ENCODE measurements at regions not wholly inside any gene's neighbourhood (a gene's known extent, or its start where the extent isn't known, plus 50 kb on each side); places are given as distances from the start of the nearest gene placed in this dataset.

DNA sequence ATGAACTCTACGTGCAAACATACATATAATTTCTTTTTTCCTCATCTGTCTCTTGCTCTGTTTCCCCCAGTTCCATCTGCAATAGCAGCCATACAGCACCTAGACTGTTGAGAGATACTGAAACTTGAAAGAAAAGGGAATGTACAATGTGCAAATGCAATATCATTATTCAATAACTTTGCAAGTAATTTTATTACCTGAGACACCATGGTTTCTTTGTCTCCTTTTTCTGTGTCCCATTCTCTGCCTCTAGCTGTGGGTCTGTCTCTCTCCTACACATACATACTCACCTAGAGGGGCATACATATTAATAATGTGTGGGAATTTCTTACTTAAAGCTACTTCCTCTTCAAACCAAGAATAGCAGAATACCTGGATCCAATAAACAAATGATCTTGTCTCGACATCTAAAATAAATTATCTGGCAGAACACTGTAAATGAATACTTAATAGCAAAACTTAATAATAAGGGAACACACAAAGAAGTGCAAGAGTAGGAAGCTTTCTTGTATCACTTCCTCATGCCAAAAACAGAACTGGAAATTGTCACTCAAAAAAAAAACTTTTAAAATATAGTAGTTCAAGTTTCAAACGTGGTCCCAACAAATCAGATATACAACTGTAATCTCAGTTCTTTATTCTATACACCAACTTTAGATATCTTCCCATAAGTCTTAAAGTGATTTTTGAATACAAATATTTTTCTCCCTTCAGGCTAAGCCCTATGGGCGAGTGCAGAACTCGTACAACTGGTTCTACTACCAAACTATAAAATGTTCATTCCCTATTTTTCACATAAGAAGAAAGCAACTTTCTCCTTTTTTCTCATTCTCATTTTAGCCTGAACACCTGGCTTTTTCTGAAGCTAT, 194.6 kb downstream of the NRIP1 start:
- DNase-seq (ENCODE audit: low read depth in 2 of 2), result no peak

DNA sequence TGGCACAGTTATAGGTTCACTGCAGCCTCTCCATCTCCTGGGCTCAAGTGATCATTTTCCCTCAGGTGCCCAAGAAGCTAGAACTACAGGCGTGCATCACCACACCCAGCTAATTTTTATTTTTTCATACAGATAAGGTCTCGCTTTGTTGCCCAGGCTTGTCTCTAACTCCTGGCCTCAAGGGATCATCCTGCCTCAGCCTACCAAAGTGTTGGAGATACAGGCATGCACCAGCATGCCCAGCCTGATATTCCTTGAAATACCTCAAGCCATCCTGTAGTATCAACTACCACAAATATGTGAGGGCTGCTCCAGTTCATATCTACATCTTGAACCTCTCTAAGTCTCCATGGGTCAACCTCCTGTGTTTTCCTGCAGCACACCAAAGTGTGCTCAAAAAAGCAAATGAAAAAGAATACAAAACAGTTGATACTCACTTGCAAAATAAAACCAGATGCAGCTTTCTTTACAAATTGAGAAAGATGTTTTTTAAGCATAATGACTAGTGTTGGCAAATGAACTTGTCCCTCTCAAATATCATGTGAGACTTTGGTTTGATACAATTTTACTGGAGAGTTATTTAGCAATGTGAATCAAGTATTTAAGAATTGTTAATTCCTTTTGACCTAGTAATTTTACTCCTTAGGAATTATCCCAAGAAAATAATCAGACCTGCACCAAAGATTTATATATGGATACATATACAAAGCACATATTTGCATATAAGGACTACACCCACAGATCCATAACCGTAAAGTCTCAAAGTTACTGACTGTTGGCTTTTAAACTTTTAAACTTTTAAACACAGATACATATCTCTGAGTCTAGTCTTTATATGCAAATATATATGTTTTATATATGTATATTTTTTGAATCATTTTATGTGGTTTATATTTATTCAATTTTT, 197.7 kb downstream of the NRIP1 start:
- DNase-seq (ENCODE audit: low read depth in 2 of 2), result no peak

DNA sequence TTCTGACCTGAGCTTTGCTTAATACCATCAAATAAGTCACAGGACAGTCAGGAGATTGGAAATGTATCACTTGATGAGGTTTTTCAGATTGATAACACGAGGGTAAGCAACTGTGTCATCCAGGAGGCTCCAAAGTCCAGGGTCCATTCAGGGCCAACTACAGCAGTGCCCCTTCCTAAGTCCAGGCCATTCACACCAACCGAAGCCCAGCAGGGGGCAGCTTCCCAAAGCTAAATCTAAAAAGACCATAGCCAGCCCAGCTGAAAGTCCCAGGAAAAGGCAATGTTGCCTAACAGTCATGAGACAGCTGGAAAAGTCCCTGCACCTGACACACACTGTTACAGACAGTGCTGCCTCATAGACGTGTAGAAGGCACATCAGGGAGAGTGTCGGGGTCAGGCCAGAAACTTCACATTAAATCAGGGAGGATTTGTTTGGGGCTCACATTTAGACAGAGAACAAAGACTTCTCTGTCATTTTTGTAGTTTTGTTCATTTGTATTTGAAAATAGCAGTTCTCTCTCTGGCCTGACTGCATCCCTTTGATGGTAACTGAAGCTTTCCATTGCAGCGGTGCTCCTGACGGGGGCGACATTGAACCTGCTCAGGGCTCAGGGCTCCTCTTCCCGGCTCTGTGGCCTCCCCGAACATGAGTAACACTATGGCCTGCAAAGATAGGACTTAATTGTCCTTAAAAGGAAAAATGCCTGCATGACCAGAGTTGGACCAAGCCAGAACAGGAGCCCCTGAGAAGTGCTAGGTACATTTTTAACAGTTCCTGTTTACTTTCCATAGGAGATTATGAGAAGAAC, 200.4 kb downstream of the NRIP1 start:
- peak; percentile 74 to 78 for DNase-seq (ENCODE audit: low read depth in 2 of 2)

DNA sequence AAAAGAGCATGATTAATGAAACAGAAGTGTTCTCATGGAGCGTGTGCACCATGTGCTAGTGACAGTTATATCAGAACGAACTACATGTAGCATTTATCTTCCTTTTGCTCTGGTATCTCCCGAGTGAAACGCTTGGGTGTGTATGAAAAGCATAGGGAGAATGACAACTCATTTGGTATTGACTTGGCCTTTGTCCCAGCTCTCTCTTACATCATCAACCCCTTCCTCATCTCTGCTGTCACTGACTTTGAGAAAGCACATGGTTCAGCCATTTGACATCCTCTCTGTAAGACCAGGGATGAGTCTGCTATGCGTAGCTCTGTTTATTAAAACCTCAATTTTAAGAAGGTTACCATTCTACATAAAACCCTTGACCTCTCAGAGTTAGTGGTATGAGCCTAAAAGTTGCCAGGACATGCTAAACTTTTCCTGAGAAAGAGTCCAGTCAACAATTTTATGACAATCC, 201.0 kb downstream of the NRIP1 start:
- DNase-seq (ENCODE audit: low read depth in 2 of 2), result no peak

DNA sequence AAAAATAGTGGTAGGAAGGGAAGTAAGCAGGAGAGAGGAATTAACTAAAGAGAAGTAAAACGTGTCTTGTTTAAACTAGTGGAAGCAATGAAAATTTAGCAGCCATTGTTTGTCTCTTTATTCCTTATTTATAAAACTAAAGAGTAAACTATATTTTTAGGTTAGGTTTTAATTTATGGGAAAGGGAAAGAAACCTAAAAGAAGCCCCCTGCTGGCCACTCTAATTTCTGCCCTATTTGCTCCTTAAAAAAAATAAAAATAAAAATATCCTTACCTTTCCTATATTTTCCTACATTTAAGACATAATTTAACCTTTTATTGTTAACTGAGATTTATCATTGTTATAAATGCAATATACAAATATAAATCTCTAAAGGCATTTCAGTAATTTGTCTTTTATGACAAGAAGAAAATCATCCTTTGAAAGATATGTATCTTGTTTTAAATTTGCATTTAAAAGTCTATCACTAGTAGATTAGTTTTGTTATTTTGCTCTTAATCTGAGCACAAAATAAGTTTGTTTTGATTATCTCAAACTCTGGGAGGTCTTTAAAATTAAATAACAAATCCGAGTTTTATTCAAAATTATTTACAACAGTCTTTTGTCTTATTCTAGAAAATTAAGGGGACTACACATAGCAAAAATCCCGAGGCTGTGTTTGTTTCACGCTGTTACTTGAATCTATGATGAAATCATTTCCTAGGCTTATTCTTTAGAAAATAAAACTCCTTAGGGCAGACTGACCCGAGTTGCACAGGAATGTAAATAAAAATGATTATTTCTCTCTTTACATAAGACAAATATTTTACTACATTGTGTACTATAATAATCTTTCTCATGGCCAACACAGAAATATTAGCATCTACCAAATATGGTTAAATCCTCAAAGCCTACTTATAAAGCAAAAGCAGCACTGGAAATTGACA, 201.7 kb downstream of the NRIP1 start:
- DNase-seq (ENCODE audit: low read depth in 2 of 2), result peak; percentile 16 to 48

DNA sequence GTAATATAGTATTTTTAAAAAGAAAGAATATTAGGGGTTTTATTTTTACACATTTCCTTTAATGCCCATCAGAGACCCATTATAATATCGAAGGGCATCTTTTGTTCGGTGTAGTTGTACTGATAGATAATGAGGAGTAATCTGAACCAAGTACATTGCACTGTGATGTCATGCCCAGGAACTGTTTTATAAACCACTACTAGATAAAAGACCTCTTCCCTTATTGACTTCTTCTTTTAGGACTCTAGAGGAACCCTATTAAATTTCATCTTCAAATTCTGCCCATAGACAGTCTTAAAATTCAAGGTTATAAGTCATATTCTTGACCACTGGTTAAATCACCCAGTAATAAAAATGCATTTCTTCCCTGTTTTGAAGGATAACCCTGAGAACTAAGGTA, 206.5 kb downstream of the NRIP1 start:
- DNase-seq (ENCODE audit: low read depth in 2 of 2), result no peak

DNA sequence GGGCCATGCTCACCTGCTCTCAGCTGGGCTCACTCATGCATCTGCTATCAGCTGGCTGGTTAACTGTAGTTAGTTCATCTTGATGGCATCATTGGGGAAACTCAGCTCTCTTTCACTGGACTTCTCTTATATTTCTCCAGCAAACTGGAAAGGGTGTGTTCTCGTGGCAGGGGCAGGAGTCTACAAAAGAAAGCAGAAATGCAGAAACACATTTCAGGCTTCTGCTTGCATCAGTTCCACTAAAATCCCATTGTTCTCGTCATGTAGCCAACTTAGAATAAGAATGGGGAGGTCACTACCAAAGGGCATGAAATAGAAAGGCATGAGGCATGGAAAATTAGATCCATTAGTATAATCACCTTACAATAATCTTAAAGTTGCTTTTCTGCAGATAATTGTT, 207.3 kb downstream of the NRIP1 start:
- no peak for DNase-seq (ENCODE audit: low read depth in 2 of 2)

DNA sequence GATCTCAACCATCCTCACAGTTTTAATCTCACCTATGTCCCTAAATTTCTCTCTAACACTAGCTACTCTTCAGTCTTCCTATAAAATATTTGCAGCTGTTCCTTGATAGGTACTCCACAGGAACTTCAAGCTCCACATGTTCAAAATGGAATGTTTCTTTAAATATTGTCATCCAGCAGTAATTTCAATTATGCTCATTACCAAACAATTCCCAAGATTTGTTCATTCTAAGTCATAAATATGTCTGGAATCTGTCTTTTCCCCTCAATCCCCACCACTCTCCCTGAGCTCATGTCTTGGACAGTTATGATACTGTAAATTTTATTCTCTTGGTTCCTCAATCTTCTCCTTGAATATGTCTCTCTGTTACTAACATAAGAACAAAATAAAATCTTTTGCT, 214.4 kb downstream of the NRIP1 start:
- no peak for DNase-seq (ENCODE audit: low read depth in 2 of 2)

DNA sequence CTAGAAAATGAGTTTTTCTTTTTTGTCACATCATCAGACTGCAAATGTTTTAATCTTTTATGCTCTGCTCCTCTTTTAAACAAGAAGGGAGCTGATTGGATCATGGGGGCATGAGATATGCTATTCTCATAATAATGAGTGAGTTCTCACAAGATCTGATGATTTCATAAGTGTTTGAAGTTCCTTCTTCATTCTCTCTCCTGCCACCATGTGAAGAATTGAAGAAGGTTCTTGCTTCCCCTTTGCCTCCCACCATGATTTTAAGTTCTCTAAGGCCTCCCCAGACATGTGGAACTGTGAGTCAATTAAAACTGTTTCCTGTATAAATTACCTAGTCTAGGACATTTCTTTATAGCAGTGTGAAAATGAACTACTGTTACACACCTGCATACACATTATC, 218.2 kb downstream of the NRIP1 start:
- DNase-seq (ENCODE audit: low read depth in 2 of 2), result no peak

DNA sequence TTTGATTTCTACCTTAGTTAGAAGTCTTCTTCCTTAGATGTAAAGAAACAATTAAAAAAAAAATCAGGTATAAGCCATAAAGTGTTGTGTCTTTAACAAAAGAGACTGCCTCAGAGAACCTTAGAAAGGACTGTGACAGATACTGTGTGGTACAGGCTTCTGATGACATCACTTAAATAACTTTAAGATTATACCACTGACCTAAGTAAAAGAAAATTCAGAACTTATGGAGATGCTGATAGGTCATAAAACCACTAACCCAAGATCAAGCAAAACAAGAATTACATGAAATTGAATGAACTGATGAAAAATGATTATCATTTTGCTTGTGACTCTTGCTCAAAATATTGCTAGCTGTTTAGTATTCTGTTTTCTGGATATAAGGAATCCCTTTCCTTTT, 220.8 kb downstream of the NRIP1 start:
- no peak for DNase-seq (ENCODE audit: low read depth in 2 of 2)

DNA sequence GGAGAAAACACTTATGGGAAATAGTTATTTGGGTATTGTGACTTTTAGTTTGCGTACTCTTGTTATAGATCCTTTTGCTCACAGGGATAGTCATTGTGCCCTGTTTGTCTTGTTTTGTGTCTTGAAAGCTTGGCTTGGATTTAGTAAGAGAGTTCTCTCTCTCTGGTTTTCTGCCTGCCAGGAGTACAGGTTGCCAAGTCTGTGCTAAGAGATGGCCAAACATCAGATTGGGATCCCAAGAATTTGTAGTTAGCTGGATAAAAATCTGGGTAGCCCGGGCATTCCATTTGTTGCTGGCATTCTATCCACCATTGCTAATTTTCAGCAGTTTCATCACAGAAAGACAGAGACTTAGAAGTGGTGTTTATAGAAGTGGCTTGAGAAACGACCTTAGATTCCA, 222.2 kb downstream of the NRIP1 start:
- no peak for DNase-seq (ENCODE audit: low read depth in 2 of 2)

DNA sequence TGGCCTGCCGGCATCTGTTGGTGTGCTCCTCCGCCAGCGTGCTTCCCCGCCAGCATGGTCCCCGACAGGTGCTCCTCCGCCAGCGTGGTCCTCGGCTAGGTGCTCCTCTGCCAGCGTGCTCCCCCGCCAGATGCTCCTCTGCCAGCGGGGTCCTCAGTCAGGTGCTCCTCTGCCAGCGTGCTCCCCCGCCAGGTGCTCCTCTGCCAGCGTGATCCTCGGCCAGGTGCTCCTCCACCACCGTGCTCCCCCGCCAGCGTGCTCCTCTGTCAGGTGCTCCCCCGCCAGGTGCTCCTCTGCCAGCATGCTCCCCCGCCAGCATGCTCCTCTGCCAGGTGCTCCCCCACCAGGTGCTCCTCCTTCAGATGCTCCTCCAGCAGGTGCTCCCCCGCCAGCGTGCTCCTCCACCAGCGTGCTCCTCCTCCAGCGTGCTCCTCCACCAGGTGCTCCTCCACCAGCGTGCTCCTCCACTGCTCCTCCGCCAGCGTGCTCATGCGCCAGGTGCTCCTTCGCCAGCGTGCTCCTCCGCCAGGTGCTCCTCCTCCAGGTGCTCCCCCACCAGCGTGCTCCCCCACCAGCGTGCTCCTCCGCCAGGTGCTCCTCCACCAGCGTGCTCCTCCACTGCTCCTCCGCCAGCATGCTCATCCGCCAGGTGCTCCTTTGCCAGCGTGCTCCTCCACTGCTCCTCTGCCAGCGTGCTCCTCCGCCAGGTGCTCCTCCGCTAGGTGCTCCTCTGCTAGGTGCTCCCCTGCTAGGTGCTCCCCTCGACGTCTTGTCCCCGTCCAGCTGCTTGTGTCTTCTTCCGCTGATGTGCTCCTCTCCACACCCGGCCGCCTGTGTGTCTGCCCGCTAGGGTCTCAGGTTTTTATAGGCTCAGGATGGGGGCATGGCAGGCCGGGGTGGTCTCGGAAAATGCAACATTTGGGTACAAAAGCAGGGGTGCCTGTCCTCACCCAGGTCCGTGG, 223.0 kb downstream of the NRIP1 start:
- no peak for DNase-seq (ENCODE audit: low read depth in 2 of 2)

DNA sequence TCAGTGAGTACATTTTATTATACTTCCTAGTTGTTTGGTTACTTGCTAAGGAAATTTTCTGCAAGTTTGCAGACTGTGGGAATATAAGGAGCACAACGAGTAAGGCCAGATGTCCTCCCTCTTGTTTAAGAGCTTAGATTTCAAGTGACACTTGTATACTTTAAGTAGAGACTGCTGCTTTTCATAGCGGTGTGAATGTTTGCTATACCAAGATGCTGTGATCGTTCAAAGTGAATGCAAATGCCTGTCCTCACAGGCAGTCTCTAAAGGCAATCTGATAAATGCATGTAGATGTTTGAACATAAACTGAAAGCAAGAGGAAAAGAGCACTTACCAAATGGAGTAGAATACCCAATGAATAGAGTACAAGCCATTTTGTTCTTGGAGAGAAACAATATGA, 226.4 kb downstream of the NRIP1 start:
- DNase-seq (ENCODE audit: low read depth in 2 of 2), result no peak

DNA sequence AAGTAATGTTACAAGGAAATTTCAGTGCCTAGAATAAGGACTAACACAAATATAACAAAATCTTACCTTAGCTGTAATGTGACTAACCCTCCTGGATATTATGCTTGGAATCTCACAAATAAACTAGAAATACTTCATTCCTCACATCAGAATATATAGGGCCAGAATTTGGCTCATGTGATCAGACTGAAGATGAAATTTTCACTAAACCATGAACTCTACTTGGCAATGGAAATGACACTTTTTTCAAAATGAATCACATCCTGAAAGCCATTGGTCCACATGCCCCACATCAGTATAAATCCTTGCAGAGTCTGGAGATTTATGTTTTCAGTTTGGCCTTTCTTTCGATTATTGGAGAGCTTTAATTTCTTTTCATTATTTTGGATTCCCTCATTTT, 227.8 kb downstream of the NRIP1 start:
- DNase-seq (ENCODE audit: low read depth in 2 of 2), result peak in 1 of 2 donors; percentile 1

DNA sequence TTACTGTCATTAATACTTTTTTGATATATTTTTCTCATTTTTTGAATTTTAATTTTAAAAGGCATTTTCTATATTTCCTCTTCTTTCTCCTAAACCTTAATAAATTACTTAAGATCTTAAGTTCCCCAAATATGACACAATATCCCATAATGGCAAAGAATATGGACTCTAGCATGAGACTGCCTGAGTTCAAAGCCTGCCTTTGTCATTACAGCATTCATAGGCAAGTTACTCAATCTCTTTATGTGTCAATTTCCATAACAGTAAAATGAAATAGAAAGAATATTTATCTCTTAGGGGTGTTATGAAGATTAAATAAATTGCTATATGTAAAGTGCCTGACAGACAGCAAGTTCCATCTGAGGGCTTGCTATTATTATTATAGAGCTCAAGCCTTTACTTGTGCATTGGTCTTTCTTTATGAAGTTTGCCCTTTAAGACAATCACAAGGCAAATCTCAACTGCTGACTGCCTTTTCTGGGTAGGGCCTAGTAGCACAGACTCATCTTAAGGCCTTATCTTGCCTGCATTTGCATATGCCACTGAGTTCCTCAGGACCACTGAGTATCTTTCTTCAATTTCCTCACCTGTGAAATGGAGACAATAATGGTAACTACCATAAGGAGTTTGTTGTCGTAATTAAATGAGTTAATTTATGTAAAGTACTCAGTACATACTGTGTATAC, 231.0 kb downstream of the NRIP1 start:
- DNase-seq (ENCODE audit: low read depth in 2 of 2), result no peak

DNA sequence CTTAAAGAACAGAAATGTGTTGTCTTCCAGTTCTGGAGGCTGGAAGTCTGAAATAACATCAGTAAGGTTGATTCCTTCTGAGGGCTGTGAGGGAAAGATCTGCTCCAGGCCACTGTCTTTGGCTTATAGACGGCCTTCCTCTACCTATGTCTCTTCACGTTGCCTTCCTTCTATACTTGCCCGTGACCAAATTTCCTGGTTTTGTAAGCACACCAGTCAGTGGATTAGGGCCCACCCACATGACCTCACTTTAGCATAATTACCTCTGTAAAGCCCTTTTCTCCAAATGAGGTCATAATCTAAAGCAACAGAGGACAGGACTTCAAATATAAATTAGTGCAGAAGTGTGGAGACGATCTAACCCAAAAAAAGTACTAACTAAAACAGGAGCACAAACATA, 231.6 kb downstream of the NRIP1 start:
- DNase-seq (ENCODE audit: low read depth in 2 of 2), result no peak

DNA sequence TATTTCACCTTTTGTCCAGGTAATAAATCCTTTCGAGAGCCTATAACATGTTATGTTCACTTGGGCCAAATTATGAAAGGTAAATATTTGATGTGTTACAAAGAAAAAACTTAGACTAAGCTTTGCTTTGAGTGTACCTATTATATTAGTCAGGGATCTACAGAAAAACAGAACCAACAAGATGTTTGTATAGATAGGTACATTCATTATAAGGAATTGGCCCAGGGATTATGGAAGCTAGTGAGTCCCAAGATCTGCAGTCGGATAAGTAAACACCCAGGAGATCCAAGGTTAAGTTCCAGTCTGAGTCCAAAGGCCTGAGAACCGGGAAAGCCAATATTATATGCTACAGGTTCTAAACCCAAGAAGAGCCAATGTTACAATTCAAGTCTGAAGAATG, 234.5 kb downstream of the NRIP1 start:
- no peak for DNase-seq (ENCODE audit: low read depth in 2 of 2)

DNA sequence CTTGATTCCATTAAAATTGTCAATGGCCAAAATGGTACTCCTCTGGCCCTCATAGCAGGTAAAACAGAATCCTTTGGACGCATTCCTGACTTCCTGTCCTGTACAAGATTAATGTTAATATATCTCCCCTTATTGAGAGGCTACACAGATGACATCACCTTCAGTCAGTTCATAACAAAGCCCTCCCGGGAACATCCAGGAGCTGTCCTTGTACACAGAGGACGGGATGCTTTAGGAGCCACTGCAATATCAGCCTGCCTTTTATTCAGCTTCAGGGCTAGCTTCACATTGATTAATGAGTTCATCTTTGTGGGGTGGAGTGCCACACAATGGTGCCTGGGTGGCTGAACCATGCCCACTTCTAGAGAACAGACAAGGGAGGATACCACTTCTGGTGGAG, 235.1 kb downstream of the NRIP1 start:
- no peak for DNase-seq (ENCODE audit: low read depth in 2 of 2)

DNA sequence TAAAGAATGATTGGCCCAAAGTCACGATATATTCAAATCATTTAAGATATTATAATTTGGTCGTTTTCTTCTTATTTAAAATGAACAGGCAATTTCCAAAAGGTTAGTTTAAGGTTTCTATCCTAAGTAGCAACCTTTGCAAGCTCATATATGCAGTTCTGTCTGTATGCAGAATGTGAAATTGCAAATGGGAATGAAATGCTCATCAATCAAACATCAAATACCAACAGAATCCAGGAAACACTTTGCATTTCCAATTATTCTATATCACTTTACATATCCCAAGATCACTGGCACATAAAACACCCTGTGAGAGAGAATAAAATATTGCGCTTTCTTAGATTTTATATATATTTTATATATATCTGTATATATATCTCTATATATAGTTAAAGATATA, 237.3 kb downstream of the NRIP1 start:
- no peak for DNase-seq (ENCODE audit: low read depth in 2 of 2)
